Liver (tissue), 2 donors: ENCODE measurements at regions not wholly inside any gene's neighbourhood (a gene's known extent, or its start where the extent isn't known, plus 50 kb on each side); places are given as distances from the start of the nearest gene placed in this dataset.

ENCODE experiments used
- TF ChIP-seq, protein P1 (sequence below): fragments of 150-350 bp; IDR thresholded peaks from 2 replicates; pipeline ENCODE4 v1.5.1; 2017; ENCODE audit warnings: improper control_type of control experiment, low read depth, low read length; ENCODE audit not compliant: missing input control
- TF ChIP-seq, protein P2 (sequence below): IDR thresholded peaks from 2 replicates; pipeline ENCODE4 v1.6.1; 2016; ENCODE audit warnings: antibody characterized with exemption
- donor health status: healthy.

DNA sequence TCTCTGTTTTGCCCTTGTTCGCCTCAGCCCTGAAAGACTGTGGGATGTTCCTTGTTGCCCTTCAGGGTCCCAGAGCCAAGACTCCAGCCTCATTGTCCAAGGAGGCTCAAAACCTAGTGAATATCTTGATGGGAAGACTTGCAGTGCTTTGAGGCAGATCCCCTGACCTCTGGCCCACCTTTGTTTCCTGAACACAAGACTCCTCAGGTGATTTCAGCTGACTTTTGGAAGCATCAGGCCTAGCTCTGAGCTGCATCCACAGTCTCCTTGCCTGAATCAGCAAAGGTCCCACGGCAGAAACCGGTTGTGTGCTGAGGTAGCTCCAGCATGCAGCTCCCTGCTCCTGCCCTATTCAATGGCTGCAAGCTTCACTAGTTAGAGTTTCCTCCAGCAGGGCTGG is 159.3 kb upstream of the B3GAT1 start:
- TF ChIP-seq, protein P1, sequence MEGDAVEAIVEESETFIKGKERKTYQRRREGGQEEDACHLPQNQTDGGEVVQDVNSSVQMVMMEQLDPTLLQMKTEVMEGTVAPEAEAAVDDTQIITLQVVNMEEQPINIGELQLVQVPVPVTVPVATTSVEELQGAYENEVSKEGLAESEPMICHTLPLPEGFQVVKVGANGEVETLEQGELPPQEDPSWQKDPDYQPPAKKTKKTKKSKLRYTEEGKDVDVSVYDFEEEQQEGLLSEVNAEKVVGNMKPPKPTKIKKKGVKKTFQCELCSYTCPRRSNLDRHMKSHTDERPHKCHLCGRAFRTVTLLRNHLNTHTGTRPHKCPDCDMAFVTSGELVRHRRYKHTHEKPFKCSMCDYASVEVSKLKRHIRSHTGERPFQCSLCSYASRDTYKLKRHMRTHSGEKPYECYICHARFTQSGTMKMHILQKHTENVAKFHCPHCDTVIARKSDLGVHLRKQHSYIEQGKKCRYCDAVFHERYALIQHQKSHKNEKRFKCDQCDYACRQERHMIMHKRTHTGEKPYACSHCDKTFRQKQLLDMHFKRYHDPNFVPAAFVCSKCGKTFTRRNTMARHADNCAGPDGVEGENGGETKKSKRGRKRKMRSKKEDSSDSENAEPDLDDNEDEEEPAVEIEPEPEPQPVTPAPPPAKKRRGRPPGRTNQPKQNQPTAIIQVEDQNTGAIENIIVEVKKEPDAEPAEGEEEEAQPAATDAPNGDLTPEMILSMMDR = no peak
- TF ChIP-seq, protein P2, sequence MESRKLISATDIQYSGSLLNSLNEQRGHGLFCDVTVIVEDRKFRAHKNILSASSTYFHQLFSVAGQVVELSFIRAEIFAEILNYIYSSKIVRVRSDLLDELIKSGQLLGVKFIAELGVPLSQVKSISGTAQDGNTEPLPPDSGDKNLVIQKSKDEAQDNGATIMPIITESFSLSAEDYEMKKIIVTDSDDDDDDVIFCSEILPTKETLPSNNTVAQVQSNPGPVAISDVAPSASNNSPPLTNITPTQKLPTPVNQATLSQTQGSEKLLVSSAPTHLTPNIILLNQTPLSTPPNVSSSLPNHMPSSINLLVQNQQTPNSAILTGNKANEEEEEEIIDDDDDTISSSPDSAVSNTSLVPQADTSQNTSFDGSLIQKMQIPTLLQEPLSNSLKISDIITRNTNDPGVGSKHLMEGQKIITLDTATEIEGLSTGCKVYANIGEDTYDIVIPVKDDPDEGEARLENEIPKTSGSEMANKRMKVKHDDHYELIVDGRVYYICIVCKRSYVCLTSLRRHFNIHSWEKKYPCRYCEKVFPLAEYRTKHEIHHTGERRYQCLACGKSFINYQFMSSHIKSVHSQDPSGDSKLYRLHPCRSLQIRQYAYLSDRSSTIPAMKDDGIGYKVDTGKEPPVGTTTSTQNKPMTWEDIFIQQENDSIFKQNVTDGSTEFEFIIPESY = no peak
